GM23338 (cell line): ENCODE measurements at regions not wholly inside any gene's neighbourhood (a gene's known extent, or its start where the extent isn't known, plus 50 kb on each side); places are given as distances from the start of the nearest gene placed in this dataset.

Experiments used
- ATAC-seq: fragments of 200-7000 bp; cut with Tn5 transposase; 3 replicates; pipeline ENCODE4 v1.9.1; 2020
- DNase-seq: peaks from one replicate; pipeline ENCODE4 v3.0.0-alpha.2; 2015; ENCODE audit warnings: low spot score
- H2AFZ ChIP-seq: fragments of 200-600 bp; sonication (generic); 2 replicates; pipeline ENCODE4 v1.8.0; 2016; ENCODE audit warnings: antibody characterized with exemption, mild to moderate bottlenecking, moderate library complexity
- H3F3A ChIP-seq: fragments of 200-600 bp; sonication (generic); replicated peaks from 2 replicates; pipeline ENCODE4 v1.8.0; 2017; ENCODE audit warnings: antibody characterized with exemption, mixed run types, low read depth
- H3K27ac ChIP-seq: fragments of 200-600 bp; sonication (generic); 2 replicates; pipeline ENCODE4 v1.6.1; 2016; ENCODE audit warnings: low read depth
- H3K27me3 ChIP-seq: fragments of 200-600 bp; sonication (generic); 2 replicates; pipeline ENCODE4 v1.8.0; 2016; ENCODE audit warnings: mild to moderate bottlenecking, mixed run types, moderate library complexity; ENCODE audit not compliant: insufficient read depth
- H3K36me3 ChIP-seq: fragments of 200-600 bp; sonication (generic); 2 replicates; pipeline ENCODE4 v1.8.0; 2016; ENCODE audit warnings: mild to moderate bottlenecking; ENCODE audit not compliant: insufficient read depth
- H3K4me1 ChIP-seq: fragments of 200-600 bp; sonication (generic); 2 replicates; pipeline ENCODE4 v1.8.0; 2016; ENCODE audit warnings: mild to moderate bottlenecking, moderate library complexity; ENCODE audit not compliant: insufficient read depth
- H3K4me2 ChIP-seq: fragments of 200-600 bp; sonication (generic); 2 replicates; pipeline ENCODE4 v1.7.1; 2017; ENCODE audit warnings: mixed run types
- H3K4me3 ChIP-seq: fragments of 200-600 bp; sonication (generic); 2 replicates; pipeline ENCODE4 v1.6.1; 2016; ENCODE audit warnings: mixed run types
- H3K79me2 ChIP-seq: fragments of 200-600 bp; sonication (generic); replicated peaks from 2 replicates; pipeline ENCODE4 v1.8.0; 2017; ENCODE audit warnings: mild to moderate bottlenecking; ENCODE audit not compliant: insufficient read depth
- H3K9me2 ChIP-seq: fragments of 200-600 bp; sonication (generic); 2 replicates; pipeline ENCODE4 v1.8.0; 2017; ENCODE audit not compliant: insufficient read depth
- H4K20me1 ChIP-seq: fragments of 200-600 bp; sonication (generic); replicated peaks from 2 replicates; pipeline ENCODE4 v1.8.0; 2017; ENCODE audit warnings: mild to moderate bottlenecking; ENCODE audit not compliant: insufficient read depth
- H3K27ac Mint-ChIP-seq: 2 replicates; pipeline ENCODE4 v1.8.0; 2020; ENCODE audit warnings: inconsistent platforms, mild to moderate bottlenecking, moderate library complexity, mixed read lengths
- H3K27me3 Mint-ChIP-seq: 3 replicates; pipeline ENCODE4 v1.8.0; 2022; ENCODE audit warnings: low read depth, mild to moderate bottlenecking, moderate library complexity, mixed read lengths, inconsistent platforms; ENCODE audit not compliant: insufficient read depth, poor library complexity
- H3K36me3 Mint-ChIP-seq: 3 replicates; pipeline ENCODE4 v1.8.0; 2021; ENCODE audit warnings: low read depth, mild to moderate bottlenecking, inconsistent platforms, moderate library complexity, mixed read lengths
- H3K4me1 Mint-ChIP-seq: 3 replicates; pipeline ENCODE4 v1.8.0; 2020; ENCODE audit warnings: mild to moderate bottlenecking, inconsistent platforms, mixed read lengths
- H3K4me3 Mint-ChIP-seq: 3 replicates; pipeline ENCODE4 v1.8.0; 2021; ENCODE audit warnings: moderate library complexity, mild to moderate bottlenecking, inconsistent platforms, mixed read lengths
- H3K9me3 Mint-ChIP-seq: 3 replicates; pipeline ENCODE4 v1.8.0; 2020; ENCODE audit warnings: moderate library complexity, mild to moderate bottlenecking, inconsistent platforms, mixed read lengths
- CREB1 ChIP-seq: fragments of 250-450 bp; sonication (Bioruptor Pico); IDR thresholded peaks from 2 replicates; pipeline ENCODE4 v1.5.0; 2020; ENCODE audit warnings: low read depth, mild to moderate bottlenecking, moderate library complexity
- CTCF ChIP-seq, 2 experiments: fragments of 200-600 bp in 1 of 2; sonication (generic) in 1 of 2; conservative IDR thresholded peaks; 2 replicates each; pipeline versions ENCODE4 v1.5.1 to v1.6.1; 2016 to 2017; ENCODE audit warnings: antibody characterized with exemption in 2 of 2, low read depth in 2 of 2, mild to moderate bottlenecking in 2 of 2, moderate library complexity in 1 of 2
- ETS1 ChIP-seq: IDR thresholded peaks from 2 replicates; pipeline ENCODE4 v1.6.1; 2016; ENCODE audit warnings: antibody characterized with exemption
- EZH2 ChIP-seq: fragments of 200-600 bp; sonication (generic); IDR thresholded peaks from one replicate; pipeline ENCODE4 v1.8.0; 2017; ENCODE audit warnings: antibody characterized with exemption, mild to moderate bottlenecking, low read depth; ENCODE audit not compliant: unreplicated experiment
- NANOG ChIP-seq: IDR thresholded peaks from 2 replicates; pipeline ENCODE4 v1.6.1; 2016; ENCODE audit warnings: antibody characterized with exemption, borderline replicate concordance
- STAT1 ChIP-seq: IDR thresholded peaks from one replicate; pipeline ENCODE4 v1.6.1; 2016; ENCODE audit warnings: antibody characterized with exemption; ENCODE audit not compliant: unreplicated experiment
- ZNF114 ChIP-seq: fragments of 250-450 bp; sonication (Bioruptor Pico); IDR thresholded peaks from 2 replicates; pipeline ENCODE4 v1.5.0; 2020; ENCODE audit warnings: mild to moderate bottlenecking, moderate library complexity
- ZNF331 ChIP-seq: fragments of 250-450 bp; sonication (Bioruptor Pico); IDR thresholded peaks from 2 replicates; pipeline ENCODE4 v1.5.0; 2020; ENCODE audit warnings: low read depth, mild to moderate bottlenecking, moderate library complexity
- ZNF462 ChIP-seq: fragments of 250-450 bp; sonication (Bioruptor Pico); IDR thresholded peaks from 2 replicates; pipeline ENCODE4 v1.5.0; 2020; ENCODE audit warnings: mild to moderate bottlenecking, moderate library complexity

GRCh38 chr16:14350626-14351025, 279.4 kb downstream of the PARN start (continued):
- TF ChIP-seq ZNF462 (CRISPR knock-in tag): no peak
- TF ChIP-seq ZNF331 (CRISPR knock-in tag): no peak
- no peak for TF ChIP-seq ZNF114
- TF ChIP-seq STAT1: no peak
- TF ChIP-seq NANOG: no peak

DNA sequence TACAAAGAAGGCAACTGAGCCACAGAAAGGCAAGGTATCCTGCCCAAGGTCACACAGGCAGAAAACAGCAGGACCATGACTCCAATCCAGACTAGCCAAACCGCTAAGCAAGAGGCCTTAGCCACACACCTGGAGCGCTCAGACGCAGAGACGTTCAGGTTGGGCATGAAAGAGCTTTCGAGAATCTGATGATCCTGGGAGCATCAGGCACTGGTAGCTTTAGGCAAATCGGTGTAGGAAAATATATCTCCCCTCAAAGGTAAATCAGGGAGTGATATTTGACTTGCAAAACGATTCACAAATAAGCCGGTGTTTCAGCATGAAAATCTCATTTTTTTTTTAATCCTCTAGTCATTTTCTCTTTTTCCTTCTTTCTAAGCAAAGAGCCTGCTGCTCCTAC, 279.0 kb downstream of the MRTFB start:
- Histone ChIP-seq H3K79me2 (no peaks in the 10 kb centered on the region), H3K27me3 (no peaks in the 10 kb centered on the region), H2AFZ (peak overlapping the region; percentile 86), H3K4me1 (peaks cover 6% of the 10 kb centered on the region), H4K20me1 (no peaks in the 10 kb centered on the region), H3K4me2 (no peak overlapping the region), H3K36me3 (no peaks in the 10 kb centered on the region), H3F3A (no peaks in the 10 kb centered on the region), H3K27ac (no peak overlapping the region), H3K9me2 (0 out of 2 replicates have a peak, but pooled peaks cover 3% of the 10 kb centered on the region), H3K4me3 (no peak overlapping the region)
- Mint-ChIP-seq H3K27me3 (peaks cover 9% of the 10 kb centered on the region), H3K36me3 (no peaks in the 10 kb centered on the region), H3K4me1 (peaks cover 5% of the 10 kb centered on the region), H3K4me3 (no peak overlapping the region), H3K27ac (no peak overlapping the region; the same call in 1 of the 2 replicates), H3K9me3 (peaks cover 3% of the 10 kb centered on the region; the same call in 2 of the 3 replicates)
- DNase-seq (no peak), ATAC-seq (no peak)
- TF ChIP-seq EZH2 (no peak), CREB1 (CRISPR knock-in tag) (no peak), ETS1 (no peak), CTCF (conservative IDR thresholded peaks at IDR 0.05; ENCODE audit: low read depth in 2 of 2) (no peak)
